Osteocyte (in vitro differentiated cells): ENCODE measurements at regions not wholly inside any gene's neighbourhood (a gene's known extent, or its start where the extent isn't known, plus 50 kb on each side); places are given as distances from the start of the nearest gene placed in this dataset.

Experiments
- DNase-seq: peaks from one replicate; pipeline ENCODE4 v3.0.0; 2021; ENCODE audit warnings: mixed read lengths; ENCODE audit not compliant: unreplicated experiment; ENCODE audit errors: extremely low spot score
- H3K27ac Mint-ChIP-seq: one replicate; pipeline ENCODE4 v1.8.0; 2021; ENCODE audit warnings: mild to moderate bottlenecking, mixed read lengths; ENCODE audit not compliant: unreplicated experiment
- H3K27me3 Mint-ChIP-seq: one replicate; pipeline ENCODE4 v1.8.0; 2021; ENCODE audit warnings: mixed read lengths; ENCODE audit not compliant: unreplicated experiment
- H3K36me3 Mint-ChIP-seq: one replicate; pipeline ENCODE4 v1.8.0; 2021; ENCODE audit warnings: mixed read lengths; ENCODE audit not compliant: unreplicated experiment
- H3K4me1 Mint-ChIP-seq: one replicate; pipeline ENCODE4 v1.8.0; 2021; ENCODE audit warnings: mixed read lengths; ENCODE audit not compliant: unreplicated experiment
- H3K4me3 Mint-ChIP-seq: one replicate; pipeline ENCODE4 v1.8.0; 2021; ENCODE audit warnings: mild to moderate bottlenecking, moderate library complexity, mixed read lengths; ENCODE audit not compliant: unreplicated experiment
- H3K9me3 Mint-ChIP-seq: one replicate; pipeline ENCODE4 v1.8.0; 2021; ENCODE audit warnings: mixed read lengths; ENCODE audit not compliant: unreplicated experiment
- CTCF ChIP-seq: fragments of 200-600 bp; sonication (generic); IDR thresholded peaks from 2 replicates; pipeline ENCODE4 v1.5.0; 2021; ENCODE audit warnings: antibody characterized with exemption, mild to moderate bottlenecking, moderate library complexity

- Mint-ChIP-seq H3K36me3 (no peaks in the 10 kb centered on the region), H3K27ac (no peak overlapping the region), H3K9me3 (peaks cover 8% of the 10 kb centered on the region), H3K27me3 (peaks cover 9% of the 10 kb centered on the region), H3K4me3 (no peak overlapping the region), H3K4me1 (peaks cover 3% of the 10 kb centered on the region)
- no peak for DNase-seq
- no peak for TF ChIP-seq CTCF
These were observed 84.9 kb downstream of the MAP3K8 start for GRCh38 chr10:30518907-30519306.
